HG03575 (cell line): ENCODE measurements at regions not wholly inside any gene's neighbourhood (a gene's known extent, or its start where the extent isn't known, plus 50 kb on each side); places are given as distances from the start of the nearest gene placed in this dataset.
"Not testable (repeated sequence)": the region's sequence is repeated elsewhere in the genome, so short reads cannot be mapped to it uniquely, and the experiment has no call there.

Experiments used
- ATAC-seq: cut with Tn5 transposase; IDR thresholded peaks from one replicate; pipeline ENCODE4 v1.9.1; 2021; ENCODE audit not compliant: unreplicated experiment, insufficient number of reproducible peaks, low FRiP score; ENCODE audit errors: extremely low read depth

DNA sequence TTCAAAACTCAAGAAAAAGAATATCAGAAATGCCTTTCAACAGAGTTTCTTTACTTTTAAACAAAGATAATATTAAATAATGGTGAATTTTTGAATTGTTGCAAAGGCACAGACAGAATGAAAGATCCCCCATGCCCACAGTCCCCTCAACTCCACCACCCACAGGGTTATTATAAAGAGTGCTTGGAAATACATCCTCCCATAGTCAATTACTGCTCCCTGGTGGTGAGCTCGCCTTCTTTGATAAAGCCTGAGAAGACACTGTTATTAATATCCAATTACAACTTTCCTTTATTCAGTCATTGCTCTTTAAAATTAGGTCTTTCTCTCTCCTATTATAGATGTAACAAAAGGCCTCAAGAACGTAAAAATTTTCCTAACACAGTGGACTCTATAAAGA is 490.2 kb upstream of the RORB start:
- ATAC-seq = no peak

DNA sequence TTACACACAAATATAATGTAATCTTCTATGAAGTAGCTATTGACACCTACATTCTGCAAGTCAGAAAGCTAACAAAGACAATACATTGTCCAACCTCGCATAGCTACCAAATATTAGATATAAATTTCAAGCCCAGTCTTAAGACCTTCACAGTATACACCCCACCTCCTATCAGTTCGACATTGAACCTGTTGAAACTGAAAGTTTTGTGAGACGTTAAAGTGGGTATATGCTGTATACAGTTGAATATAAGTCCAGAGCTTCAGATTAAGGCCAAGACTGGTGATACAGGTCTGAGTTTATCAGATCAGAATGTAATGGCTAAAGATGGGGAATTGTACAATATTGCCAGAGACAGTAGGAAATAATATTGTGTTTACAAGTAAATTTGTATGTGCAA is 489.3 kb upstream of the RORB start:
- ATAC-seq = no peak

DNA sequence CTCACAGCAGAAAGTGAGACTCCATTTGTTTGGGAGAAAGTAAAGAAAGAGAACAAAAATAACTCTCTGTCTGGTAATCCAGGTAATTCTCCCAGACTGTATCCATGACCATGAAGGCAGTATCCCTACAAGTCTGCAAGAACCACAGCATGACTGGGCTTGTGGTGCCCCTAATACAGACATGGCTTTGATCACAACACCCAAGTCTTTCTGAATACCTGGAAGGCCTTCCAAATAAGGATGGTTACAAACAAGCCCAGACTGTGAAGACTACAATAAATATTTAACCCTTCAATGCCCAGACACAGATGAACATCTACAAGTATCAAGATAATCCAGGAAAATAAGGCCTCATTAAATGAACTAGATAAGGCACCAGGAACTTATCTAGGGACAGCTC is 481.1 kb upstream of the RORB start:
- no peak for ATAC-seq

- ATAC-seq = no peak
Measured at GRCh38 chr9:74025402-74025925, 471.7 kb upstream of the RORB start.

GRCh38 chr9:74032421-74032820 is 464.7 kb upstream of the RORB start:
- ATAC-seq = no peak

- no peak for ATAC-seq
Measured at GRCh38 chr9:74035786-74036185, 461.3 kb upstream of the RORB start.

DNA sequence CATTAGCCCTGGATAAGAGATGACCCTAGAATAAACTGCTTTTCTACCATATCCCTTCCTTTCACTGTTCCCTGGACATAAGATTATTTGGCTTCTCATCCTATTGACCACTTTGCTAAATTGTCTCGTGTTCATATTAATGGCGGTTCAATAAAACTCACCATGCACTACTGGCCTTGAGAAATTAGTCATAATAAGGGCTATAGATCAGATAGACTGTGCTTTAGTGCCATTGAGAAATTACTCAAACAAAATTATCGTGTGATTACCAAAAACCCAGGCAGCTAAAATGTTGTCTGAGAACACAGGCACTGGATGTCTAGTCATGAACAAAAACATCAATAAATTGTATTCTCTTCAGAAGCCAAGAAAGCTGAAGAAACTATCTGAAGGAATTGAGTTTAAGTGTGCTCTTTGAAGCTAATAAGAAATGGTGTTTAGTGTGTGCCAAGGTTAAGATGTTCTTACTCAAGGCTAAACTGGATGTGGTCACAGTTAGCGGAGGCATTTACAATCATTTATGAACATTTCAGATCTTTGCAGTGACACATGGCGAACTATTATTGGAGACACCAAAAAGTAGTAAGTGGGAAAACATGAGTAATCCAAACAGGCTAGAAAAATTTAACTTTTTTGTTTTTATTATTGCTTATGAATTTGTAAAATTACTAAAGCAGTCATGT is 460.4 kb upstream of the RORB start:
- ATAC-seq = no peak

DNA sequence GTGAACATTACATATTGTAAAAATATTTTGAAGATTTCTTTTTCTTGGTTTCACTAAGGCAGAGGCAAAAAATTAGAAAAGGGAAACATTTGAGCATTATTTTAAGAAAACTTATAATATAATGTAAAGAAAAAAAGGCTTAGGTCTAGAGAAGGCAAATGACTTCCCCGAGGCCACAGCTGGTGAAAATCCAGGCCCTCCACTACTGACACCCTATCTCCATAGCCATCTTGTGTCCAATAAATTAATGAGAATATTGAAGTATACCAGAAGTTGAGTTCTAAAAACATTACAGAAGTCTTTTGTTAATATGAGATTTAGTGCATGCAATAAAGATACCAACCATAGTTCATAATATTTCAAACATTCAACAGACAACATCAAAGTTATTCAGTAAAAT is 459.9 kb upstream of the RORB start:
- ATAC-seq = no peak

GRCh38 chr9:74041588-74041987 is 455.5 kb upstream of the RORB start:
- no peak for ATAC-seq

DNA sequence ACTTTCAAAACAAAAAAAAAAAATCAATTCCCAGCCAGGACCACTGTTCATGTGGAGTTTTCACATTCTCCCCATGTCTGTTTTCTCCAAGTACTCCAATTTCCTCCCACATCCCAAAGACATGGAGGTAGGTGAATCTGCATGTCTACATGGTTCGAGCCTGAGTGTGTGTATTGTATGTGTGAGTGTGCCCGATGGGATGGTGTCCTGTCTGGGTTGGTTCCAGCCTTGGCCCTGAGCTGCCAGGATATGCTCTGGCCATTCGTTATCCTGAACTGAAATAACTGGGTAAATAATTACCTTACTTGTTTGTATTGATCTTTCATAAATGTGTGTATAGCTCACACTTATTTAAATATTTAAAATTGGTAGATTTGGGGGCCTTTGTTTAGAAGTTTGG is 452.3 kb upstream of the RORB start:
- no peak for ATAC-seq

- ATAC-seq = no peak
Measured at GRCh38 chr9:74056023-74056422, 441.1 kb upstream of the RORB start.

DNA sequence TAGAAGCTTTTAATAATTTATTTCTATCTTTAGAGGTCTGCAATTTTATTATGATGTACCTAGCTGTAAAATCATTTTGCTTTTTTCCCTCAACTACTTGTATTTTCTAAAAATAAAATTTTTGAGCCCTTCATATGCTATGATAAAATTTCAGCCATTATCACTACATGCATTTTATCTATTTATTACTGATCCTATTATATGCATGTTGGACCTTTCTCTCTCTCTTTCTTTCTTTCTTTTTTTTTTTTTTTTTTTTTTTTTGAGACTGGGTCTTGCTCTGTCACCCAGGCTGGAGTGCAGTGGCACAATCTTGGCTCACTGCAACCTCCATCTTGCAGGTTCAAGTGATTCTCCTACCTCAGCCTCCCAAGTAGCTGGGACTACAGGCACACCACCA is 440.1 kb upstream of the RORB start:
- not testable (repeated sequence) for ATAC-seq

GRCh38 chr9:74064702-74065101 is 432.4 kb upstream of the RORB start:
- no peak for ATAC-seq

- no peak for ATAC-seq
Measured at GRCh38 chr9:74066128-74066527, 431.0 kb upstream of the RORB start.

- no peak for ATAC-seq
Measured at GRCh38 chr9:74066605-74067004, 430.5 kb upstream of the RORB start.

GRCh38 chr9:74071502-74071901 is 425.6 kb upstream of the RORB start:
- no peak for ATAC-seq

DNA sequence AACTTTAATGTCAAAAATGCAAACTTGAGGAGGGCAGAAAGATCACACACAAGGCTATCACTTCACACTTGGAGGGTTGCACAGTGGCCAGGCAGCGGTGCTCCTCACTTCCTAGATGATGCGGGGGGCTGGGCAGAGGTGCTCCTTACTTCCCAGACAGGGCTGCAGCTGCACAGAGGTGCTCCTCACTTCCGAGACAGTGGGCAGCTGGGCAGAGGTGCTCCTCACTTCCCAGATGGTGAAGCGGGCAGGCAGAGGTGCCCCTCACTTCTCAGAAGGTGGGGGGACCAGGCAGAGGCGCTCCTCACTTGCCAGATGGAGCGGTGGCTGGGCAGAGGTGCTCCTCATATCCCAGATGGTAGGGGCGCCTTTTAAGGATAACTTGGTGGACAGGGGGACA is 423.2 kb upstream of the RORB start:
- no peak for ATAC-seq

DNA sequence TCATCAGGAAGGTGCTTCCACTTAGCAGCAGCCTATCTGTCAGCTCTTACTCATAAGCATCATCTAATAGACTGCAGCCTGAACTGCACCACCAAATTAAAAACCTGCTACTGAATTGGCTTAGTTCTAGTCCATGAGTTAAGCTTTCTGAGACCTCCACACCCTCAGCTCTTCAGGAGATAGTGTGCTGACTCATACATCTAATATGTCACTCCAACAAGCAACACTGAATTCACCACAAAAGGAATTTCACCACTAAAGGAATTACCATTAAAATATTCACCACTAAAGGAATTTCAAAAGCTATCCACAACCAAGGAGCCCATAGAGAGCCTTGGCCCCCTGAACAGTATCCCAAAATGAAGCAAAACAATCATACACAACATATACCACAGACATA is 418.5 kb upstream of the RORB start:
- ATAC-seq = no peak

DNA sequence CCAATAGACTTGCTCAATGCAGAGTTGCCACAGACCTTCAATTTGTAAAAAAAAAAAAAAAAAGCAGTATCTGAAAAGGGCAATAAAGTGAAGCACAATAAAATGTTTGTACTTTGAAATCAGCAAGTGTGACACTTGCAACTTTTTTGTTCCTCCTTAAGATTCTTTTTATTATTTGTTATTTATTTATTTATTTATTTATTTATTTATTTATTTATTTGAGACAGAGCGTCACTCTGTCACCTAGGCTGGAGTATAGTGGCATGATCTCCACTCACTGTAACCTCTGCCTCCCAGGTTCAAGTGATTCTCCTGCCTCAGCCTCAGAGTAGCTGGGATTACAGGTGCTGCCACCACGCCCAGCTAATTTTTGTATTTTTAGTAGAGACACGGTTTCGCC is 416.5 kb upstream of the RORB start:
- ATAC-seq = not testable (repeated sequence)

DNA sequence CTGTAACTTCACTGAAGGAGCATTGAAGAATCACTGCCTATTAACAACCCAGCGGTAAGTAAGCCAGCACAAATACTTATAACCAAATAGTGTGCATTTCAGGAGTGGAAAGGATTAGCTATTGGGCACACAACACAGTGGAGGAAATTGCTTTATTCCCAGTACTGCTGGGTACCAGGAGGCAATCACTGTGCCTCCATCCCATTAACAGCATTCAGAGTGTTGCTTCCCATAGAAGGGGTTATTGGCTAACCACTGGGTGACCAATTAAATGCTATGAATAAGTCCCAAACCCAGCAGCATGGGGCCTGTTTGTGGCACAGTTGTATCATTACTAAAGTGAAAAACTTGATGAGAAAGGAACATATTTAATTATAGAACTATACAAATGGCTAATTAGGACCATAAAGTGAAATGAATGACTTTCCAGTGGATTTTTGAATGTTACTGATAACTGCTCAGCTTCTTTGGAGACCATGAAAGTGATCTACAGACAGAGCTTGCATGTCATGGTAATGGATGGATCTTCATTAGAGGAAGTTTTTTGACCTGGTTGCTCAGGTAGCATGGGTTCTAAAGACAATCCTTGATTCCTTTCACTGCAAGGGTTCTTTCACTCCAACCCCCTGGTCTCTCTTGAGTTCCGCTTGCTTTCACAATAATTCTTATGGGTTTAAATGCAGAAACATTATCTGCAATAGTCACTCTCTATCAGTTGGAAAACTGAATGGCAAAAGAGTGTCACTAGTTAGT is 413.3 kb upstream of the RORB start:
- no peak for ATAC-seq
